ENCODE measurements at regions not wholly inside any gene's neighbourhood (a gene's known extent, or its start where the extent isn't known, plus 50 kb on each side); places are given as distances from the start of the nearest gene placed in this dataset.
"Not testable (repeated sequence)": the region's sequence is repeated elsewhere in the genome, so short reads cannot be mapped to it uniquely, and the experiment has no call there.

DNA sequence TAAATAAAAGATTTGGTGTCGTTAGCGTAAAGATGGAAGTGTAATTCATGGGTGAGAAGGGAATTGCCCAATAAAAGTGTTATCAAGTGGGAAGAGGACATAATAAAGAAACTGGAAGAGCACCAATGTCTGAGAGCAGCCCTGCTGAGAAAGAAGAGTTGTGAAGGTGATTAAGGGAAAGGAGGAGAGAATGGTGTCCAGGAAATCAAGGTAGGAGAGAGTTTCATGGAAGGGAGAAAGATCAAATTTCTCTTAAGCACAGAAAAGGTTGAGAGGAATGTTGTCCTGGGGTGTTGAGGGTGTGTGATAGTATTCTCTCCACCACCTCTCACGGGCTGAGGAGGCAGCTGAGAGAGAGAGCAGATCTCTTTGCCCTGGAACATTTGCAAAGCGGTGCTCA is 339.7 kb downstream of the SATB1 start:
- Histone ChIP-seq H3K4me1 (ENCODE audit: insufficient read depth) (no peaks in the 10 kb centered on the region), H3K9me3 (no peaks in the 10 kb centered on the region), H3K27ac (no peak overlapping the region), H3K27me3 (no peaks in the 10 kb centered on the region), H3K36me3 (no peaks in the 10 kb centered on the region), H3K4me3 (no peak overlapping the region)
- DNase-seq, result no peak
- intact Hi-C loops (cut with DNase I), result no loop called here
- WGBS, 3 donors, result 77 to 83% (median 82%) methylated on average over 4 of the region's 4 CpGs
- TF ChIP-seq, protein P1, sequence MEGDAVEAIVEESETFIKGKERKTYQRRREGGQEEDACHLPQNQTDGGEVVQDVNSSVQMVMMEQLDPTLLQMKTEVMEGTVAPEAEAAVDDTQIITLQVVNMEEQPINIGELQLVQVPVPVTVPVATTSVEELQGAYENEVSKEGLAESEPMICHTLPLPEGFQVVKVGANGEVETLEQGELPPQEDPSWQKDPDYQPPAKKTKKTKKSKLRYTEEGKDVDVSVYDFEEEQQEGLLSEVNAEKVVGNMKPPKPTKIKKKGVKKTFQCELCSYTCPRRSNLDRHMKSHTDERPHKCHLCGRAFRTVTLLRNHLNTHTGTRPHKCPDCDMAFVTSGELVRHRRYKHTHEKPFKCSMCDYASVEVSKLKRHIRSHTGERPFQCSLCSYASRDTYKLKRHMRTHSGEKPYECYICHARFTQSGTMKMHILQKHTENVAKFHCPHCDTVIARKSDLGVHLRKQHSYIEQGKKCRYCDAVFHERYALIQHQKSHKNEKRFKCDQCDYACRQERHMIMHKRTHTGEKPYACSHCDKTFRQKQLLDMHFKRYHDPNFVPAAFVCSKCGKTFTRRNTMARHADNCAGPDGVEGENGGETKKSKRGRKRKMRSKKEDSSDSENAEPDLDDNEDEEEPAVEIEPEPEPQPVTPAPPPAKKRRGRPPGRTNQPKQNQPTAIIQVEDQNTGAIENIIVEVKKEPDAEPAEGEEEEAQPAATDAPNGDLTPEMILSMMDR (IDR thresholded peaks at IDR 0.05), result no peak
- TF ChIP-seq EP300 (IDR thresholded peaks at IDR 0.05), result no peak
- no peak for TF ChIP-seq POLR2A (IDR thresholded peaks at IDR 0.05)

DNA sequence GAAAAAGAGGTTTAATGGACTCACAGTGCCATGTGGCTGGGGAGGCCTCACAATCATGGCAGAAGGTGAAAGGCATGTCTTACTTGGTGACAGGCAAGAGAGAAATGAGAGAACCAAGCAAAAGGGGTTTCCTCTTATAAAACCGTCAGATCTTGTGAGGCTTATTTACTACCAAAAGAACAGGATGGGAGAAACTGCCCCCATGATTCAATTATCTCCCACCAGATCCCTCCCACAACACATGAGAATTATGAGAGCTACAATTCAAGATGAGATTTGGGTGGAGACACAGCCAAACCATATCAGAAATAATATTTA is 340.8 kb upstream of the TBC1D5 start:
- H3K27me3 ChIP-seq; DNase-seq; H3K4me3 ChIP-seq; H3K27ac ChIP-seq; H3K9me3 ChIP-seq; H3K36me3 ChIP-seq; H3K4me1 ChIP-seq (ENCODE audit: insufficient read depth); intact Hi-C loops (cut with DNase I): not testable (repeated sequence)
- WGBS, 3 donors, result 78 to 90% (median 89%) methylated on average over 1 of the region's 1 CpG

DNA sequence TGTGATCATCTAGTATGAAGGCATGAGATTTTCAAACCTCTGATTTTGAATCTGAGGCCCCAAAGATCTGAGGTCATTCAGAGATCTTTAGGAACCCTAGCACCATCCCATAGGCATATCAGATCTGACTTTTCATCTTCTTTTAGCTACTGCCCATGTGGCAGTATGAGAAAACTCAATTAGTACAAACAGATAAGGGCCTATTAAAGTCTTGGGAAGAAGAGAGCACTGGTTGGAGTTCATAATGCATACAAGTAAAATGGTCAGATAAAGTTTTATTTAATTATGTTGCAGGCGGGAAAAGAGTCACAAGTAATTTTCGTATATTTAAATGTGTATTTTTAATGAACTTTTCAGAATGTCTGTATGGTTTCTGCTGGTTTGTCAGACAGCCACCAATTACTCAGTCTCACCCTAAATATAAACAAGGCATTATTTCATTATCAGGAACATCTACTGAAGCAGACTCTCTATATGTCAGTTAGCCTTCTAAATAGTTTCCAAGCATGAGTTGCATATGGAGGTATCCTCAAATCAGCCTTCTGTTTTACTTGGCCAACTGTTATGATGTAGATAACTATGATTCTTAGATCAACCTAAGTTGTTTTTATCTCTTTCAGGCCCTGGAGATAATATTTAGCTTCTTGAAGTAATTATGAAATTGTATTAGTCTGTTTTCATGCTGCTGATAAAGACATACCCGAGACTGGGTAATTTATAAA is 340.3 kb upstream of the TBC1D5 start:
- Histone ChIP-seq H3K4me1 (ENCODE audit: insufficient read depth) (no peaks in the 10 kb centered on the region), H3K36me3 (no peaks in the 10 kb centered on the region), H3K27me3 (no peaks in the 10 kb centered on the region), H3K9me3 (no peaks in the 10 kb centered on the region), H3K4me3 (no peak overlapping the region), H3K27ac (no peak overlapping the region)
- intact Hi-C loops (cut with DNase I), result no loop called here
- DNase-seq, result no peak
- TF ChIP-seq, protein P1 (IDR thresholded peaks at IDR 0.05), result no peak
- no peak for TF ChIP-seq EP300 (IDR thresholded peaks at IDR 0.05)
- no peak for TF ChIP-seq POLR2A (IDR thresholded peaks at IDR 0.05)
- WGBS, 3 donors, result 84 to 87% (median 87%) methylated on average over 3 of the region's 3 CpGs

DNA sequence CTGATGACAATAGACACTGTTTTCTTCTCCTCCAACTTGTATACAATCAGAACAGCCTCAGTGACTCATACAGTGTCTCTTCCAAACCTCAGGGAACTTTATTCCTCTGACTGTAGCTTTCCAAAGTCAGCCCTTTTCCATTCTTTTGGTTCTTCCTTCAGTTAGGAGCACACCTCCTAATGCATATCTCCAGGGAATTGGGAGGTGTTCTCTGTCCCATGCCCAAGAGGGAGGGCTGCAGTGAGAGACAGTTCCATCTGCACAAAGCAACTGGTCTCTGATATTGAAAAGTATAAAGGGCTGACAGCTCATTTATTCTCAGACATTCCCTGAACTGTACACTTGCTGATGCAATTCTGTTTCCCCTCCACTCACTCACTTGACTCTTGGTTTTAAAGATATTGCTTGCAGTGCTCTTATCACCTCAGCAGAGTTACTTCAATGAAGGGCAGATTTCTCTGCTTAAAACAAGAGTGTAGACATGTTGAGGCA is 337.8 kb upstream of the TBC1D5 start:
- Histone ChIP-seq H3K4me3 (no peak overlapping the region), H3K36me3 (no peaks in the 10 kb centered on the region), H3K27ac (no peak overlapping the region), H3K4me1 (ENCODE audit: insufficient read depth) (no peaks in the 10 kb centered on the region), H3K27me3 (no peaks in the 10 kb centered on the region), H3K9me3 (no peaks in the 10 kb centered on the region)
- DNase-seq, result no peak
- no peak for TF ChIP-seq POLR2A (IDR thresholded peaks at IDR 0.05)
- TF ChIP-seq EP300 (IDR thresholded peaks at IDR 0.05), result no peak
- TF ChIP-seq, protein P1 (IDR thresholded peaks at IDR 0.05), result no peak
- intact Hi-C loops (cut with DNase I), result no loop called here

DNA sequence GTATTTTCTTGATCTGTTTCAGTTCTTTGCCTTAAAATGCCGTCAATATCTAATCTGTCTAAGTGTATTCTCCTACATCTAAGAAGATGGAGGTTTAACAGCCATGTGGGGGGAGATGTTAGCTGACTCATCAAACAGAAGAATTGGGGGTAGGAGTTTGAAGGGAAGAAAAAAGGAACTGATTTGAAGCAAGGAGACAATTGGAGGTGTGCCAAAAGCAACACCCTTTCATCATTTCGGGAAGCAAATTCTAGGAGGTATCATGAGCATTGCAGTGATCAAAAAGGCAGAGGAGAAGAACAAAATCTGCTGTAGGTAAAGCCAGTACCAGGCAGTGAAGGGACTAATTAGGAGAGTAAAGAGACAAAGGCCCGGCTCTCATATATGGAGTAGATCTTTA is 337.3 kb upstream of the TBC1D5 start:
- Histone ChIP-seq H3K27ac (no peak overlapping the region), H3K36me3 (no peaks in the 10 kb centered on the region), H3K4me1 (ENCODE audit: insufficient read depth) (no peaks in the 10 kb centered on the region), H3K4me3 (no peak overlapping the region), H3K9me3 (no peaks in the 10 kb centered on the region), H3K27me3 (no peaks in the 10 kb centered on the region)
- 33 to 42% (median 38%) methylated on average over 3 of the region's 3 CpGs for WGBS, 3 donors
- intact Hi-C loops (cut with DNase I), result no loop called here
- TF ChIP-seq, protein P1 (IDR thresholded peaks at IDR 0.05), result no peak
- TF ChIP-seq EP300 (IDR thresholded peaks at IDR 0.05) (no peak), POLR2A (IDR thresholded peaks at IDR 0.05) (no peak)
- no peak for DNase-seq

Measured in ovary (tissue), 7 donors.